ENCODE measurements at regions not wholly inside any gene's neighbourhood (a gene's known extent, or its start where the extent isn't known, plus 50 kb on each side); places are given as distances from the start of the nearest gene placed in this dataset.

GRCh38 chr18:51753365-51754057 is 556.0 kb upstream of the MEX3C start:
- Mint-ChIP-seq H3K27ac (no peak overlapping the region), H3K9me3 (no peaks in the 10 kb centered on the region), H3K27me3 (ENCODE audit: low read depth in 3 of 3) (no peaks in the 10 kb centered on the region), H3K36me3 (no peaks in the 10 kb centered on the region), H3K4me1 (no peaks in the 10 kb centered on the region), H3K4me3 (no peak overlapping the region)
- Histone ChIP-seq H3K36me3 (replicated peaks in 1 of 2; ENCODE audit: control insufficient read depth in 1 of 2, insufficient read depth in 2 of 2, low read length in 2 of 2) (no peaks in the 10 kb centered on the region), H3K4me2 (replicated peaks; ENCODE audit: extremely low read depth, low read length, poor library complexity, severe bottlenecking) (no peak overlapping the region), H3K4me1 (ENCODE audit: control insufficient read depth in 1 of 2, insufficient read depth in 2 of 2, low read length in 2 of 2) (no peaks in the 10 kb centered on the region), H2AFZ (ENCODE audit: insufficient read depth, low read depth, low read length, poor library complexity, severe bottlenecking) (no peak overlapping the region), H4K20me1 (ENCODE audit: insufficient read depth, low read length) (no peaks in the 10 kb centered on the region), H3K9me3 (replicated peaks in 1 of 2; ENCODE audit: control insufficient read depth in 1 of 2, insufficient read depth in 1 of 2, low read length in 2 of 2) (no peaks in the 10 kb centered on the region), H3K9ac (ENCODE audit: insufficient read depth, low read length, poor library complexity, severe bottlenecking) (no peak overlapping the region), H3K79me2 (ENCODE audit: insufficient read depth, low read length) (no peaks in the 10 kb centered on the region), H3K27ac (ENCODE audit: low read depth in 1 of 2, low read length in 2 of 2) (no peak overlapping the region), H3K27me3 (ENCODE audit: control insufficient read depth in 2 of 2, insufficient read depth in 2 of 2, low read length in 2 of 2) (no peaks in the 10 kb centered on the region), H3K4me3 (replicated peaks in 1 of 3; ENCODE audit: low read depth in 2 of 3, low read length in 3 of 3) (no peak overlapping the region)
- intact Hi-C loops (cut with micrococcal nuclease) = no loop called here
- no CpG with 5 or more reads among the region's 5 CpGs for WGBS (ENCODE audit: insufficient coverage)
- no peak for DNase-seq
- TF ChIP-seq CTCF (IDR thresholded peaks at IDR 0.05) = no peak

DNA sequence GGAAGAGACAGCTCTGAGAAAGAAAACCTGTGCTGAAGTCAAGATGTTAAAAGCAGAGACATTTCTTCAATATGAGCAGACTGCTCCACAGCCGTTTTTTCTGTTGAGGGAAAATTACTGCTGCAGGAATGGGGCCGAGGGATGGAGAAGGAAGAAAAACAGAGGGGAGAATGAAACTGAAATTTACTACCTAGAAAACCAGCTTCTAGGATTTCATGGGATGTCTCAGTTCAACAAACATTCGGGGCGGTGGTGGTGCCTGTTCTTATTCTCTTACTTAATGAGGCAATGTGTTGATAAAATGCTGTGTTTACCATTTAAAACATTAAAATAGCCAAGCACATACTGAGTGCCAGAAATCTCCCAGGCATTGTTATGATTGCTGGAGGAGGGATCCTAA is 557.1 kb upstream of the MEX3C start:
- intact Hi-C loops (cut with micrococcal nuclease) = no loop called here
- Histone ChIP-seq H3K9ac (ENCODE audit: insufficient read depth, low read length, poor library complexity, severe bottlenecking) (no peak overlapping the region), H3K36me3 (replicated peaks in 1 of 2; ENCODE audit: control insufficient read depth in 1 of 2, insufficient read depth in 2 of 2, low read length in 2 of 2) (no peaks in the 10 kb centered on the region), H3K27me3 (ENCODE audit: control insufficient read depth in 2 of 2, insufficient read depth in 2 of 2, low read length in 2 of 2) (no peaks in the 10 kb centered on the region), H3K79me2 (ENCODE audit: insufficient read depth, low read length) (no peaks in the 10 kb centered on the region), H3K4me3 (replicated peaks in 1 of 3; ENCODE audit: low read depth in 2 of 3, low read length in 3 of 3) (no peak overlapping the region), H3K4me1 (ENCODE audit: control insufficient read depth in 1 of 2, insufficient read depth in 2 of 2, low read length in 2 of 2) (no peaks in the 10 kb centered on the region), H3K4me2 (replicated peaks; ENCODE audit: extremely low read depth, low read length, poor library complexity, severe bottlenecking) (no peak overlapping the region), H4K20me1 (ENCODE audit: insufficient read depth, low read length) (no peaks in the 10 kb centered on the region), H2AFZ (ENCODE audit: insufficient read depth, low read depth, low read length, poor library complexity, severe bottlenecking) (no peak overlapping the region), H3K27ac (ENCODE audit: low read depth in 1 of 2, low read length in 2 of 2) (no peak overlapping the region), H3K9me3 (replicated peaks in 1 of 2; ENCODE audit: control insufficient read depth in 1 of 2, insufficient read depth in 1 of 2, low read length in 2 of 2) (no peaks in the 10 kb centered on the region)
- no peaks in the 10 kb centered on the region for H3K4me1 Mint-ChIP-seq
- no peaks in the 10 kb centered on the region for H3K36me3 Mint-ChIP-seq
- no peak for DNase-seq
- no peaks in the 10 kb centered on the region for H3K9me3 Mint-ChIP-seq
- no peak overlapping the region for H3K27ac Mint-ChIP-seq
- no peaks in the 10 kb centered on the region for H3K27me3 Mint-ChIP-seq (ENCODE audit: low read depth in 3 of 3)
- no peak for TF ChIP-seq CTCF (IDR thresholded peaks at IDR 0.05)
- no CpG with 5 or more reads among the region's 4 CpGs for WGBS (ENCODE audit: insufficient coverage)
- H3K4me3 Mint-ChIP-seq = no peak overlapping the region

Data from CD14-positive monocyte (primary cell).